IMR-90 (cell line): ENCODE measurements at regions not wholly inside any gene's neighbourhood (a gene's known extent, or its start where the extent isn't known, plus 50 kb on each side); places are given as distances from the start of the nearest gene placed in this dataset.

Experiments used
- BHLHE40 ChIP-seq: fragments of 150-350 bp; IDR thresholded peaks from 2 replicates; pipeline ENCODE4 v1.6.1; 2016; ENCODE audit warnings: mild to moderate bottlenecking, low read depth, low read length
- CHD1 ChIP-seq: IDR thresholded peaks from 2 replicates; pipeline ENCODE4 v1.6.1; 2012; ENCODE audit warnings: low read depth, low read length, improper control_type of control experiment
- FOS ChIP-seq: fragments of 150-350 bp; IDR thresholded peaks from 2 replicates; pipeline ENCODE4 v1.6.1; 2016; ENCODE audit warnings: low read depth, low read length
- MAZ ChIP-seq: IDR thresholded peaks from 2 replicates; pipeline ENCODE4 v1.6.1; 2012; ENCODE audit warnings: low read depth, mild to moderate bottlenecking, low read length, improper control_type of control experiment, moderate library complexity, borderline replicate concordance
- POLR2A ChIP-seq: IDR thresholded peaks from 2 replicates; pipeline ENCODE4 v1.6.1; 2012; ENCODE audit warnings: mild to moderate bottlenecking, low read depth, low read length
- RAD21 ChIP-seq: IDR thresholded peaks from 2 replicates; pipeline ENCODE4 v1.6.1; 2012; ENCODE audit warnings: low read length, improper control_type of control experiment
- RFX5 ChIP-seq: IDR thresholded peaks from 2 replicates; pipeline ENCODE4 v1.8.0; 2012; ENCODE audit warnings: low read depth, mild to moderate bottlenecking, low read length, moderate library complexity
- TF ChIP-seq, protein P1 (sequence below): conservative IDR thresholded peaks from 2 replicates; pipeline ENCODE4 v1.5.1; 2012; ENCODE audit warnings: mild to moderate bottlenecking, low read depth, low read length, improper control_type of control experiment

DNA sequence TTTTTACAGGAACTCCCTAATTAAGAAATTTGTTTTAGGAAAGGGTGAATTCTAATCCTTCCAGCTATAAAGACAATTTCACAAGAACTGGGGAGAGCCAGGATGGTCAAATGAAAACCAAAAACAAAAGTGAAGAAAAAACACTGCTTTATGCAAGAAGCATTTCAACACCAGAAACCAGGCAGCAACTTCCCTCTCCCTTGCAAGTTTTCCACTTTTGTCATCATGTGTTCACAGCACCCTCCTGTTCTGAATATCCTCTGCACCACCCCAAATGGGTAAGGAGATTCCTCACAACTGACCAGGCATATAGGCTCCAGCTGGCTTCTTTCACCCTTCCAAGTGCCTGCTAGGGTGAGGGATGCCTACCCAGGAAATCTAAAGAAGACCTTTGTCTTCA is 328.1 kb downstream of the TBC1D4 start:
- TF ChIP-seq POLR2A = no peak
- TF ChIP-seq, protein P1, sequence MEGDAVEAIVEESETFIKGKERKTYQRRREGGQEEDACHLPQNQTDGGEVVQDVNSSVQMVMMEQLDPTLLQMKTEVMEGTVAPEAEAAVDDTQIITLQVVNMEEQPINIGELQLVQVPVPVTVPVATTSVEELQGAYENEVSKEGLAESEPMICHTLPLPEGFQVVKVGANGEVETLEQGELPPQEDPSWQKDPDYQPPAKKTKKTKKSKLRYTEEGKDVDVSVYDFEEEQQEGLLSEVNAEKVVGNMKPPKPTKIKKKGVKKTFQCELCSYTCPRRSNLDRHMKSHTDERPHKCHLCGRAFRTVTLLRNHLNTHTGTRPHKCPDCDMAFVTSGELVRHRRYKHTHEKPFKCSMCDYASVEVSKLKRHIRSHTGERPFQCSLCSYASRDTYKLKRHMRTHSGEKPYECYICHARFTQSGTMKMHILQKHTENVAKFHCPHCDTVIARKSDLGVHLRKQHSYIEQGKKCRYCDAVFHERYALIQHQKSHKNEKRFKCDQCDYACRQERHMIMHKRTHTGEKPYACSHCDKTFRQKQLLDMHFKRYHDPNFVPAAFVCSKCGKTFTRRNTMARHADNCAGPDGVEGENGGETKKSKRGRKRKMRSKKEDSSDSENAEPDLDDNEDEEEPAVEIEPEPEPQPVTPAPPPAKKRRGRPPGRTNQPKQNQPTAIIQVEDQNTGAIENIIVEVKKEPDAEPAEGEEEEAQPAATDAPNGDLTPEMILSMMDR = no peak
- TF ChIP-seq RAD21 = no peak
- TF ChIP-seq RFX5 = no peak
- no peak for TF ChIP-seq FOS
- no peak for TF ChIP-seq MAZ
- TF ChIP-seq BHLHE40 = no peak
- TF ChIP-seq CHD1 = no peak
